Small intestine (tissue), 7 donors: ENCODE measurements at regions not wholly inside any gene's neighbourhood (a gene's known extent, or its start where the extent isn't known, plus 50 kb on each side); places are given as distances from the start of the nearest gene placed in this dataset.
A peak's percentile ranks its signal among the peaks of the same experiment; 100 is the strongest.

ENCODE experiments used
- DNase-seq, 2 donors: peaks; one replicate each; pipeline versions ENCODE4 v3.0.0 to v3.0.0-alpha.2; 2013
- FAIRE-seq: peaks from 2 replicates; lab custom pipeline; 2012; peaks lifted over from hg19 to GRCh38; lab: Jason Lieb, UNC
- H3K27ac ChIP-seq, 3 donors: one replicate each; pipeline ENCODE4 v1.5.1; 2013; ENCODE audit warnings: low read length in 2 of 3, mild to moderate bottlenecking in 2 of 3, control low read depth in 1 of 3, inconsistent platforms in 1 of 3, low read depth in 1 of 3, moderate library complexity in 1 of 3
- H3K27me3 ChIP-seq, 3 donors: one replicate each; pipeline ENCODE4 v1.6.1; 2013; ENCODE audit warnings: low read length in 3 of 3, inconsistent platforms in 1 of 3; ENCODE audit not compliant: control insufficient read depth in 3 of 3, insufficient read depth in 3 of 3
- H3K36me3 ChIP-seq, 3 donors: one replicate each; pipeline ENCODE4 v1.6.1; 2013; ENCODE audit warnings: low read length in 3 of 3, inconsistent platforms in 1 of 3, low read depth in 1 of 3, mild to moderate bottlenecking in 1 of 3, moderate library complexity in 1 of 3; ENCODE audit not compliant: control insufficient read depth in 3 of 3, insufficient read depth in 2 of 3
- H3K4me1 ChIP-seq, 3 donors: one replicate each; pipeline ENCODE4 v1.6.1; 2013; ENCODE audit warnings: low read length in 2 of 3, inconsistent platforms in 1 of 3, low read depth in 1 of 3, mild to moderate bottlenecking in 1 of 3, moderate library complexity in 1 of 3; ENCODE audit not compliant: control insufficient read depth in 3 of 3, insufficient read depth in 2 of 3
- H3K4me3 ChIP-seq, 3 donors: one replicate each; pipeline ENCODE4 v1.5.1; 2013; ENCODE audit warnings: low read length in 3 of 3, control low read depth in 1 of 3, inconsistent platforms in 1 of 3, low read depth in 1 of 3, mild to moderate bottlenecking in 1 of 3, moderate library complexity in 1 of 3
- H3K9me3 ChIP-seq, 2 donors: one replicate each; pipeline ENCODE4 v1.6.1; 2013; ENCODE audit warnings: low read depth in 1 of 2, low read length in 1 of 2; ENCODE audit not compliant: control insufficient read depth in 2 of 2, insufficient read depth in 1 of 2
- WGBS, 3 donors: extraction: QIAGEN DNeasy Blood & Tissue Kit; methylation state at CpG; one replicate each; pipeline ENCODE4 v1.1.7; 2013; 5-methylcytosine and 5-hydroxymethylcytosine counted together
- donor health status: healthy with polysubstance abuse.
- donor health status: control.
- donor health status: control.
- donor health status: Bipolar disorder and iron deficiency.
- donor health status: healthy.

DNA sequence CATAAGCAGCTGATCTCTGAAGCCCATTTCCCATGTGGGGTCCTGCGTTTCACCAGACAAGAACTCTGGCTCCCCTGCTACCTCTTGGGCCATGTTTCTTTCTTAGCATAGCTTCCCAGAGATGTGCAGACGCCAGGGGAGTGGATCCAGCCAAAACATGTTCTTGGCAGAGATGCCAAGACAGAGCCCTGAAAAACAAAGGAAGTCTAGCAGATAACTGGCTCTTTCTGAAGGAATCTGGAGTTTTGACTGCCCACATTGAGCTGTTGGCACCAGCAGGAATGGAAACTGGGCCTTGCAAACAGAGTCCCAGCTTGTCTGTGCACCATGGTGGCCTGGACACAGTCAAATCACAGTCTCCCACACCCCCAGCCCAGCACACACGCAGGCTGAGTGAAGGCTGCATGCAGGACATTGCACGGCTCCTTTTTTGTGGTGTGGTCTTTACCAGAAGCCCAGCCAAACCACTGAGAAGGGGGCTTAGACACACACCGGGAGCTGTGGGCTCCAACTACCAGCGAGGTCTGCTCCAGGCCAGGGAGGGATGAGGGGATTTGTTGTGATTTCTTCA is 114.7 kb downstream of the SNX18 start:
- H3K36me3 ChIP-seq: no peaks in the 10 kb centered on the region
- peaks cover 0 to 16% (median 2%) of the 10 kb centered on the region in 3 donors for H3K4me1 ChIP-seq
- FAIRE-seq (no peak), DNase-seq (no peak)
- WGBS, 3 donors: 76 to 89% (median 88%) methylated on average over 6 of the region's 6 CpGs
- H3K4me3 ChIP-seq: no peak overlapping the region
- no peaks in the 10 kb centered on the region for H3K9me3 ChIP-seq
- no peaks in the 10 kb centered on the region for H3K27me3 ChIP-seq
- no peak overlapping the region for H3K27ac ChIP-seq

DNA sequence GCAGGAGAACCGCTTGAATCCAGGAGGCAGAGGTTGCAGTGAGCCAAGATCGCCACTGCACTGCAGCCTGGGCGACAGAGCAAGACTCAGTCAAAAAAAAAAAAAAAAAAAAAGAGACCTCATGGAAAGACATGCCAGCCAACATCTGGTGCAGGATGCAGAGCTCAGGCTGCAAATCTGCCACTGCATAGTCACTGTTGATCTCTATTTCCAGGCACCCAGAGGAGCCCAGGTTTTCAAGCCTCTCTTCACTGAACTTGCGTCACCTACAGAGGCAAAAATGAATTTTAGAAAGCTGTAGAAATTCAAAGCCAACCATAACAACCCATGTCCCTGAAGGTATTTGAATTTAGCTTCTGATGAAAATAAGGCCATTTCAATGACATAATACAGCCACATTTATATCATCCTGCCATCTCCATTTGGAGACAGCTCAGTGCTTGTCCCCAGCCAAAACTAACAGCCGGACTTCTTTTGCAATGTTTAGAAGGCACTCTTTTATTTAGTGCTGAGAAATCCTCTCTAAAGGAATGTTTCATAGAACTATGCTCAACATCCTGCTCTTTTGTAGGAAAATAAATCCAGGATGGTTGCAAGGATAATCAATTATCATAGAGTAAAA is 113.3 kb downstream of the SNX18 start:
- Histone ChIP-seq H3K4me3 (no peak overlapping the region), H3K9me3 (no peaks in the 10 kb centered on the region), H3K27ac (no peak overlapping the region), H3K27me3 (no peaks in the 10 kb centered on the region), H3K4me1 (peaks cover 0 to 27% (median 2%) of the 10 kb centered on the region in 3 donors), H3K36me3 (no peaks in the 10 kb centered on the region)
- no peak for DNase-seq
- FAIRE-seq: no peak
- WGBS, 3 donors: 84 to 96% (median 94%) methylated on average over 5 of the region's 5 CpGs

DNA sequence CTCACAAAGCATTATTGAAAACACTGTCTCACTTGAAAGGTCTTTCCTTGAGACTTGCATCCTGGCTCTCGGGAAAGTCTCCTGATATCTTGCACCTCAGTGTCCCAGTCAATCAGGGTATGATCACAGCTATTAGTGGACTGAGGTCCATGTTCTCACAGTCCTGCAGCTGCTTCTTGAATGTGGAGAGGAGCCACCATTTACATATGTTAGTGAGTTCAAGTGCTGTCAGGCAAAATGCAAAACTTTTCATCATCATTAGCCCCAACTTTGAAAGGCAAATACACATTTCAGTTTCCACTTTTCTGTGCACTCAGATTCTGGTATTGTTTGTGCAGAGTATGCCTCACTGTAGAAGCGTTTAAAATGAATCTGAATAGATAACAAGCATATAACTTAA is 111.6 kb downstream of the SNX18 start:
- H3K4me3 ChIP-seq: no peak overlapping the region
- no peaks in the 10 kb centered on the region for H3K9me3 ChIP-seq
- H3K27ac ChIP-seq: no peak overlapping the region
- FAIRE-seq (no peak), DNase-seq (no peak)
- 77 to 88% (median 85%) methylated on average over 2 of the region's 2 CpGs for WGBS, 3 donors
- peaks cover 0 to 34% (median 2%) of the 10 kb centered on the region in 3 donors for H3K4me1 ChIP-seq
- H3K36me3 ChIP-seq: no peaks in the 10 kb centered on the region
- no peaks in the 10 kb centered on the region for H3K27me3 ChIP-seq

DNA sequence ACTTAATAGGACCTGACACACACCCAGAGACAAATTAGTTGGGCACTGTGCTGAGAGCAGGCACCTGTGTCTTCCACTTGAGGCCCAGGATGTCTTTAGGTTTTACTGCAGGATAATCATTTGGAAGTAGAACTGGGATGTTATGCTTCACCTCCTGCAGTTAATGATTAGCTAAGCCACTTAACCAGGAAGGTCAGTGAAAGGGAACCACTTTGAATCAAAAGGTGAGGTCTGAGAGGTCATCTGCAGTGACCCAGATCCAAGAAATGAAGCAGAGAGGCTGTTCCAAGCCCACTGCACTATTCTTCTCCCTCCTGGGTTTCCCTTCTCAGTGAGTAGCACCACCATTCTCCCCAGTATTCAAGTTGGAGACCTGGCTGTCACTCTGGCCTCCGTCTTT is 110.5 kb downstream of the SNX18 start:
- Histone ChIP-seq H3K27ac (peak overlapping the region in 2 of 3 donors; percentile 1 to 38), H3K4me1 (peaks cover 0 to 34% (median 2%) of the 10 kb centered on the region in 3 donors), H3K4me3 (no peak overlapping the region), H3K27me3 (no peaks in the 10 kb centered on the region), H3K36me3 (no peaks in the 10 kb centered on the region), H3K9me3 (peaks cover 0 to 3% of the 10 kb centered on the region in 2 donors)
- DNase-seq (peak; percentile 63 to 65), FAIRE-seq (no peak)
- 50 to 73% (median 71%) methylated on average over 1 of the region's 1 CpG for WGBS, 3 donors

DNA sequence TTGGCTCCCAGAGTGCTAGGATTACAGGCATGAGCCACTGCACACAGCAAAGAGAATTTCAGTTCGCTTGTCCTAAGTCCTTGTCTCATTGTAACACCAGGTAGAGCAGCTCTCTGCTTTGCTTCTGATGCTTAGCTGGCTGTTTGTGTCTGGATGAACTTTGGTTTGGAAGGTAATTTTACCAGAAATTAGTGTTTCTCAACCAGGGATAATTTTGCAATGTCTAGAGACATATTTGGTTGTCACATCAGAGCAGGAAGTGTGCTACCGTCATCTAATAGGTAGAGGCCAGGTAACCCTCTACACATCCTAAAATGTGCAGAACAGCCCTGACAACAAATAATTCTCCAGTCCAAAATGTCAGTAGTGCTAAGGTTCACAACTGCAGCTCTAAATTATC is 108.8 kb downstream of the SNX18 start:
- H3K36me3 ChIP-seq: no peaks in the 10 kb centered on the region
- DNase-seq: peak in 1 of 2 donors; percentile 68
- WGBS, 3 donors: 81 to 89% (median 83%) methylated on average over 2 of the region's 2 CpGs
- peaks cover 0 to 4% of the 10 kb centered on the region in 2 donors for H3K9me3 ChIP-seq
- no peak for FAIRE-seq
- H3K27me3 ChIP-seq: no peaks in the 10 kb centered on the region
- peak overlapping the region in 1 of 3 donors; percentile 68 for H3K27ac ChIP-seq
- no peak overlapping the region for H3K4me3 ChIP-seq
- peaks cover 0 to 34% (median 2%) of the 10 kb centered on the region in 3 donors for H3K4me1 ChIP-seq

DNA sequence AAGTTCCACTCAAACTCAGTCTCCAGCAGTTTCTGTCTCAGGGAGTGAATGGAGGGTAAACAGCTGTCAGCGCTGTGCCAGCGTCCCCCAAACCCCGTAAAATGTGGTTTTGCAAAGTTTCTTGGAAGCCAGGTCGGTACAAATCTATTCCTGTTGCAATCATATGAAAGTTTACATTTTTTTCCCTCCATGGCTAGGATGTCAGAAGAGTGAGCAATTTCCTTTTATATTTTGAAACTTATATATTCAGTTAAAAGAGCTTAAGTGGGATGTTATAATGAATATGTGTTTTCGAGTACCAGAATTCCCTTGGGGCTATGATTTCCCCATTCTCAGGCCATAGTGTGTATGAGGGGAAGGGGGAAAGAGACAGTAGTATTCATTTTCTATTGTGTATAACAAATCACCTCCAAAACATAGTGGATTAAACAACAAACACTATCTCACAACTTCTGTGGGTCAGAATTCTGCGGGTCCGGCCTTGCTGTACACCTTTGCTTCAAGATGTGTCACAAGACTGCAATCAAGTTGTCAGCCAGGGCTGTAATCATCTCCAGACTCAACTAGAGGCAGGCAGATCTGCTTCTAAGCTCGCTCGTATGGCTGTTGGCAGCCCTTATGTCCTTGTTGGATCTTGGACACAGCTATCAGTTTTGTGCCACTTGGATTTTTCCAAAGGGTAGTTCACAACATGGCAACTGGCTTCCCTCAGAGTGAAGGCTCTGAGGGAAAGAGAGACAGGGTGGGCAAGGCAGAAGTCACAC is 107.4 kb downstream of the SNX18 start:
- Histone ChIP-seq H3K4me1 (peaks cover 0 to 34% (median 2%) of the 10 kb centered on the region in 3 donors), H3K9me3 (peaks cover 0 to 4% of the 10 kb centered on the region in 2 donors), H3K27me3 (no peaks in the 10 kb centered on the region), H3K27ac (peak overlapping the region in 1 of 3 donors; percentile 68), H3K4me3 (no peak overlapping the region), H3K36me3 (no peaks in the 10 kb centered on the region)
- WGBS, 3 donors: 67 to 92% (median 87%) methylated on average over 9 of the region's 9 CpGs
- DNase-seq (peak in 1 of 2 donors; percentile 74), FAIRE-seq (no peak)

DNA sequence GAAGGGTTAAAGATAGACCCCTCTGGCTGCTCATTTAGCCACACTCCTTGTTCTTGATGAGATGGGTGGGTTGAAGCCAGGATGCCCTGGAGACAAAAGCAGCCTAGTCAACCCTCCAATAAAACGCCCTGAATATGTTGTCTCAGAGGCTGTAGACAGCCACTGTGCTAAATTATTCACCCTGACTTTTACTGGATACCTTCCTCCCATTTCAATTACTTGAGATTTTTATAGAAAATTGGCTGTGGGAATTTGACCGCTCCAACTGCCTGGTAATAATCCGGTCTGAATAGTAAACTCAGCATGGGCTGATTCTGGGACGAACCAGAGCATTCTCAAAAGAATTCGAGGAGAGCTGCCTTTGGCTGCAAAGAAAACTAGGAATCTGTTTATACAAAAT is 104.2 kb downstream of the SNX18 start:
- Histone ChIP-seq H3K27me3 (no peaks in the 10 kb centered on the region), H3K4me3 (no peak overlapping the region), H3K4me1 (peaks cover 0 to 13% (median 0%) of the 10 kb centered on the region in 3 donors), H3K36me3 (no peaks in the 10 kb centered on the region), H3K9me3 (peaks cover 0 to 4% of the 10 kb centered on the region in 2 donors), H3K27ac (no peak overlapping the region)
- DNase-seq: no peak
- 77 to 91% (median 84%) methylated on average over 5 of the region's 5 CpGs for WGBS, 3 donors
- no peak for FAIRE-seq

DNA sequence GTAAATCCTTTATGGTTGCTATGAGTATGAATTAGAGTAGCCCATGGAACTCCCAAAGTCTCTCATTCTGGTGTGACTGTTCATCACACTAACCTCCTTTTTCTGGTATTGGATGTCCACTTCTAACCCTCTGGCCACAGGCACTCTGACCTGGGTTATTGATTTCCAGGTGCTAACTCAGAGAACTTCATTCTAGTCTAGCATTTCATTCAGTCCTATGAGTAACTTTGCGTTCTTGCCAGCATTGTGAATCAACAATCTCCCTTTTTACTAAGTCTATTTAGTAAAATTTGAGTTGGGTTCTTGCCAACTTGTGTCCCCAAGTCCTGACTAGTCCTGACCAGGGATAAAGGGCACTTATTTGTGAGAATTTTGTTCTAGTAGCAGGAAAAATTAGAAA is 103.5 kb downstream of the SNX18 start:
- no peaks in the 10 kb centered on the region for H3K27me3 ChIP-seq
- peaks cover 0 to 9% (median 0%) of the 10 kb centered on the region in 3 donors for H3K4me1 ChIP-seq
- H3K9me3 ChIP-seq: peaks cover 0 to 4% of the 10 kb centered on the region in 2 donors
- H3K36me3 ChIP-seq: no peaks in the 10 kb centered on the region
- no peak overlapping the region for H3K27ac ChIP-seq
- FAIRE-seq (no peak), DNase-seq (no peak)
- WGBS, 3 donors: 89 to 100% (median 94%) methylated on average over 1 of the region's 1 CpG
- H3K4me3 ChIP-seq: no peak overlapping the region
